Calu3 (cell line): ENCODE measurements at regions not wholly inside any gene's neighbourhood (a gene's known extent, or its start where the extent isn't known, plus 50 kb on each side); places are given as distances from the start of the nearest gene placed in this dataset.

Source experiments
- BruUV-seq: library from RNA; stranded (reverse); fragments of 400-500 nt; replicated peaks from 2 replicates; lab custom pipeline; 2021; lab: Mats Ljungman, UMichigan
- CTCF ChIA-PET: fragments of 300-600 bp; sonication (Branson Sonifier 250); formaldehyde crosslinking; loops from one replicate; lab custom pipeline; 2022; ENCODE audit warnings: antibody characterized with exemption; lab: Charles Lee
- DNase-seq: peaks from one replicate; pipeline ENCODE4 v3.0.0; 2022
- H3K27ac Mint-ChIP-seq: one replicate; pipeline ENCODE4 v1.8.0; 2022; ENCODE audit warnings: mixed read lengths; ENCODE audit not compliant: unreplicated experiment
- H3K27me3 Mint-ChIP-seq: one replicate; pipeline ENCODE4 v1.8.0; 2022; ENCODE audit warnings: mixed read lengths; ENCODE audit not compliant: unreplicated experiment
- H3K36me3 Mint-ChIP-seq: one replicate; pipeline ENCODE4 v1.8.0; 2022; ENCODE audit warnings: mild to moderate bottlenecking, moderate library complexity, mixed read lengths; ENCODE audit not compliant: insufficient read depth, unreplicated experiment
- H3K4me1 Mint-ChIP-seq: one replicate; pipeline ENCODE4 v1.8.0; 2022; ENCODE audit warnings: mild to moderate bottlenecking, low read depth, mixed read lengths; ENCODE audit not compliant: unreplicated experiment
- H3K4me3 Mint-ChIP-seq: one replicate; pipeline ENCODE4 v1.8.0; 2022; ENCODE audit warnings: mild to moderate bottlenecking, low read depth, moderate library complexity, mixed read lengths; ENCODE audit not compliant: unreplicated experiment
- H3K9me3 Mint-ChIP-seq: one replicate; pipeline ENCODE4 v1.8.0; 2022; ENCODE audit warnings: low read depth, mixed read lengths; ENCODE audit not compliant: unreplicated experiment
- intact Hi-C: fragments of 100-400 bp; cut with micrococcal nuclease; formaldehyde crosslinking; loops from one replicate; pipeline ENCODE4 v1.10.0; 2022; ENCODE audit not compliant: unreplicated experiment
- TF ChIP-seq, protein P1 (sequence below): fragments of 200-600 bp; IDR thresholded peaks from one replicate; pipeline ENCODE4 v1.8.0; 2022; ENCODE audit warnings: antibody characterized with exemption; ENCODE audit not compliant: unreplicated experiment

DNA sequence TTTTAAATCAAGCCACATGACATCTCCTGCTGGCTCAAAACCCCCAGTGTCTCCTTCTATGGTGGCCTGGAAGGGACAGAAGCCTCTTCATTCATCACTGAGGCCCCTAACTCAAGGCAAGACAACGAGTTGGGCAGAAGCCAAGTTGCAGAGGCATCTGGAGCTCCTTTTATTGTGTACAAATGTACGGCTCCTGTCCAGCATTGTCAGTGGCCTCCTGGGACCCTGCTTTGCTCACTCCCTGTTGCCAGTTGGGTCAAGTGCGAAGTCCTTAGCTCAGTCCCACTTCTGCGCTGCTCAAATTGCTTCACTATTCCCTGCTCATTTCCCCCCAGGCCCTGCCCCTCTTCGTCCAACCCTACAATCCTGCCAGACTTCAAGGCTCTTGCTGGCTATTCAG, 181.2 kb upstream of the PMEPA1 start:
- H3K27me3 Mint-ChIP-seq: peaks cover 15% of the 10 kb centered on the region
- no peaks in the 10 kb centered on the region for H3K36me3 Mint-ChIP-seq
- BruUV-seq: no TSS peak
- TF ChIP-seq, protein P1, sequence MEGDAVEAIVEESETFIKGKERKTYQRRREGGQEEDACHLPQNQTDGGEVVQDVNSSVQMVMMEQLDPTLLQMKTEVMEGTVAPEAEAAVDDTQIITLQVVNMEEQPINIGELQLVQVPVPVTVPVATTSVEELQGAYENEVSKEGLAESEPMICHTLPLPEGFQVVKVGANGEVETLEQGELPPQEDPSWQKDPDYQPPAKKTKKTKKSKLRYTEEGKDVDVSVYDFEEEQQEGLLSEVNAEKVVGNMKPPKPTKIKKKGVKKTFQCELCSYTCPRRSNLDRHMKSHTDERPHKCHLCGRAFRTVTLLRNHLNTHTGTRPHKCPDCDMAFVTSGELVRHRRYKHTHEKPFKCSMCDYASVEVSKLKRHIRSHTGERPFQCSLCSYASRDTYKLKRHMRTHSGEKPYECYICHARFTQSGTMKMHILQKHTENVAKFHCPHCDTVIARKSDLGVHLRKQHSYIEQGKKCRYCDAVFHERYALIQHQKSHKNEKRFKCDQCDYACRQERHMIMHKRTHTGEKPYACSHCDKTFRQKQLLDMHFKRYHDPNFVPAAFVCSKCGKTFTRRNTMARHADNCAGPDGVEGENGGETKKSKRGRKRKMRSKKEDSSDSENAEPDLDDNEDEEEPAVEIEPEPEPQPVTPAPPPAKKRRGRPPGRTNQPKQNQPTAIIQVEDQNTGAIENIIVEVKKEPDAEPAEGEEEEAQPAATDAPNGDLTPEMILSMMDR: no peak
- CTCF ChIA-PET: interaction anchor here (0.6 to 1.4 kb wide), 2 partner anchors 10 to 15 kb away, joined by 4 read pairs; no protein-coding TSS in a partner anchor
- H3K4me3 Mint-ChIP-seq: no peak overlapping the region
- no peak for DNase-seq
- no peak overlapping the region for H3K27ac Mint-ChIP-seq
- peaks cover 11% of the 10 kb centered on the region for H3K4me1 Mint-ChIP-seq
- intact Hi-C loops: no loop called here
- H3K9me3 Mint-ChIP-seq: peaks cover 7% of the 10 kb centered on the region

DNA sequence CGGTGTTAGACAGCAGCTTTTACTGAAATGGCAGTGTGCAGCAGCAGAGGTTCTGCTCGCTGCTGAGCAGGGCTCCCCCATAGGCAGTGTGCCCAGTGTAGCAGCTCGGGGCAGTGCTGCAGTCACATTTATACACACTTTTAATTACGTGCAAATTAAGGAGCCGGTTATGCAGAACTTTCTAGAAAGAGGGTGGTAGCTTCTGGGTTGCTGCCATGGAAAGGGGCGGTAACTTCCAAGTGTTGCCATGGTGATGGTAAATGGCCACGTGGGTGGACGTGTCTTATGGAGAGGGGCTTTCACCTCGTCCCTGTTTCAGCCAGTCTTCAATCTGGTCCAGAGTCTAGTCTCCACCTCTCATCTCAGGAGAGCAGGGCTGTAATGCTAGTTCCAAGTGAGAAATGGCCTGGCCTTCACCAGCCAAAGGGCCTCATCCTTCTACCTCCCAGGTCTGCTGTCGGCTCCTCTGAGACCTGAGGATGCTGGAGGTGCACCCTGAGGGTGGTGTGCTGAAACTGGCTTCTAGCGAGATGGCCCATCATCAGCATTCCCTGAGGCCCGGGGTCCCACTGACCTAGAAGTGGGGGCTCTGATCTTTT, 180.5 kb upstream of the PMEPA1 start:
- TF ChIP-seq, protein P1: no peak
- no peak for DNase-seq
- no peak overlapping the region for H3K27ac Mint-ChIP-seq
- H3K27me3 Mint-ChIP-seq: peaks cover 15% of the 10 kb centered on the region
- H3K9me3 Mint-ChIP-seq: peaks cover 7% of the 10 kb centered on the region
- no TSS peak for BruUV-seq
- no peaks in the 10 kb centered on the region for H3K36me3 Mint-ChIP-seq
- peaks cover 11% of the 10 kb centered on the region for H3K4me1 Mint-ChIP-seq
- no peak overlapping the region for H3K4me3 Mint-ChIP-seq
- intact Hi-C loops: no loop called here
- CTCF ChIA-PET: no interaction called here

DNA sequence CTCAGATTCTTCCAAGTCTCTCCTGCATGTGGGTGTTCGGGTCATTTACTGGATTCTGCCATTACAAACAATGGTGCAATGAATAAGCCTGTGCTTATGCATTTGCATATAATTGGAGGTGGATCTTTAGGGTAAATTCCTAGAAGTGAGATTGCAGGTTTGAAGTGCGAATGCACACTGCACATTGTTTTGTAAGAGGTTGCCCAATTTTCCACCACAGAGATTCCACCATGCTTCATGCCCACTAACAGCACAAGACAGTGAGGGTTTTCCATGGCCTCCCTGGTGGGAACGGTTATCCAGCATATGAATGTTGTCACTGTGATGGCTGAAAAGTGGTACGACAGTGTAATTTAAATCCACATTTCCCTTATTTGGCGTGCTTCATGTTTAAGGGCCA, 178.8 kb upstream of the PMEPA1 start:
- TF ChIP-seq, protein P1: no peak
- Mint-ChIP-seq H3K27ac (no peak overlapping the region), H3K4me3 (no peak overlapping the region), H3K27me3 (peaks cover 3% of the 10 kb centered on the region), H3K9me3 (peaks cover 7% of the 10 kb centered on the region), H3K4me1 (peaks cover 11% of the 10 kb centered on the region), H3K36me3 (no peaks in the 10 kb centered on the region)
- CTCF ChIA-PET: interaction anchor here (0.6 kb wide), 1 partner anchor 232 kb away, joined by 3 read pairs; no protein-coding TSS in a partner anchor
- DNase-seq: no peak
- BruUV-seq: no TSS peak
- intact Hi-C loops: no loop called here

DNA sequence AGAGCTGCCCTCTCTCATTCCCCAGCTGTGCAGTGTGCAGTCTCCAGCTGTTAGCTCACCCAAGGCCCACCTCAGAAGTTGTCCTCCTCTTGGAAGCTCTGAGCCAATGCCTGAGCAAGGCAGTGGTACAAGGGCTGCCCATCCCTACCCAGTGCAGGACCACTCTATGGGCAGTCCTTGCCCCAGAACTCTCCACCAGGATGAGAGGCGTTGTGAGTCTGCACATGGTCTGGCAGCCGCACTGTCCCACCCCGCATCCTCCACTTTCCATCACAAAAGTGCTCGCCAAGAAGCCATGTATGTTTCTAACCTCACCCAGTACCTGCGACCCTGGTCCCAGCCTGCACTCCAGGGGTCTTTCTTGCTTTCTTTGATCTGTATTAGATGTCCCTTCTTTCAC, 175.1 kb upstream of the PMEPA1 start:
- H3K27ac Mint-ChIP-seq: no peak overlapping the region
- intact Hi-C loops: no loop called here
- no peaks in the 10 kb centered on the region for H3K27me3 Mint-ChIP-seq
- CTCF ChIA-PET: interaction anchor here (1.0 kb wide), 1 partner anchor 14 kb away, joined by 5 read pairs; no protein-coding TSS in a partner anchor
- no peaks in the 10 kb centered on the region for H3K36me3 Mint-ChIP-seq
- peaks cover 11% of the 10 kb centered on the region for H3K4me1 Mint-ChIP-seq
- no peak overlapping the region for H3K4me3 Mint-ChIP-seq
- peaks cover 7% of the 10 kb centered on the region for H3K9me3 Mint-ChIP-seq
- DNase-seq: no peak
- BruUV-seq: no TSS peak
- TF ChIP-seq, protein P1: no peak
